ENCODE measurements at regions not wholly inside any gene's neighbourhood (a gene's known extent, or its start where the extent isn't known, plus 50 kb on each side); places are given as distances from the start of the nearest gene placed in this dataset.

DNA sequence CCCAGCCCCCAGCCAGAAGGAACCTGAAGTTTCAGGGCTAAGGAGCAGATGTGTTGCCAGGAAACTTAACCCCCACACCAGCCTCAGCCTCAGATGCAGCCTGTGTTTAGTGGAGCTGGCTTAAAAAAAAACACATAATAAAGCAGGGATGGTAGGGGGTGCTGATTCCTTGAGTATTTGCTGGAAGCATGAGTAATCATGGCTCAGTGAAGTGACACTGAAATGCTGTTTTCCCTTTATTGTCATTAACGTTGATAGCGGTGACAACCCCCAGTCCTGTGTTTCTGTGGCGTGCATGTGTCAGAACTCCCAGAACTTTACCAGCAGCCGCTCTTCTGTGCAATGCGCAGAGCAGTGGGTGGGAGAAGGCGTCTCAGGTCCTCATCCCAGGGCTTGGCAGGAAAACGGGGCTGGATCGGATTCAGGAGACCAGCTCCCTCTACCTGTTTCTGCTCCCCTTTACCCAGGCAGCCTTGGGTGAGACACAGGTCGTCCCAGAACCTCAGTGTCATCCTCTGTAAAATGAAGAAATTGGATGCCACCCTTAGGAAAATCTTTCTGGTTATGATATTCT, 1282.1 kb downstream of the TBC1D22A start:
- DNase-seq, result no peak

DNA sequence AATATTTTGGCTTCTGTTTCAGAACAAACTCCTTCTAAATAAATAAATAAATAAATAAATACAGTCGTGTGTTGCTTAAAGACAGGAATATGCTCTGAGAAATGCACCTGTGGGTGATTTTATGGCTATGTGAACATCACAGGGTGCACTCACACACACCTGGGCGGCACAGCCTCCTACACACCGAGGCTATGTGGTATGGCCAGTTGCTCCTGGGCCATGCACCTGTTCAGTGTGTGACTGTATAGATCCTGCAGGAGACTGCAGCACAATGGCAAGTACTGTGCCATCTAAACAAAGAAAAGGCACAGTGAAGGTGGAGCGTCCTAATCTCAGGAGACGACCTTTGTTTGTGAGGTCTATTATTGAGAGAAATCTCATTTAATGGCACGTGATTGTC, 1281.1 kb downstream of the TBC1D22A start:
- no peak for DNase-seq

DNA sequence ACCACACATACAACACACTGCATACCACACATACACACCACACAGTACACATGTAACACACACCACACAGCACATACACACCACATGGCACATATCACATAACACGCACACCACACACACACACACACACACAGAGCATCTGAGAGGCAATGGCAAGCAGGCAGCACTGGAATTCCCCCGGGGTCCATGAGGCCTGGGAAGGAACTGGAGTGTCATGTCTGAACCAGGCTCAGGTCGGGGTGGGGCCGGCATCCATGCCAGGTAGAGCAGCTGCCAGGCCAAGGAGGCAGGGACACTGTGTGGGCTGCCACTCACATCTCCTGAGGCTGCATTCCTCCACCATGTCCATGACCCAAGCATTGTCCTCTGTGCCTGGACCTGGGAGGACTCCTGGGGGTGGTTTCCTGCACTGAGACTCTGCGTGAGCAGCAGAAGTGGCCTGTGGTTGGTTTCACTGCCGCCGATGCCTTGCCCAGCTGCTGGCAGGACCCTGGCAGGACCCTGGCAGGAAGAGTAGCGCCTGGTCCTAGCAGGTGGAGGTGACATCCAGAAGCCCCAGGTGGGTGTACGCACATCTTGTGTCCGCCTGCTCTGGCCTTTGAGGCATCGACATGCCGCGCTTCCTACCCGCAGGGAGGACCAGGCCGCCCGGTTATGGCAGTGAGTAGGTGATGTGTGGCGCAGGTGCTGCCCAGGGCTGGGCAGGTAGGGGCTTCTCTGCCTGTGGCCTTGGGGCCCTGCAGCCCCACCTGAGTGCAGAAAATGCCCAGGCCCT, 1280.4 kb downstream of the TBC1D22A start:
- DNase-seq, result no peak

DNA sequence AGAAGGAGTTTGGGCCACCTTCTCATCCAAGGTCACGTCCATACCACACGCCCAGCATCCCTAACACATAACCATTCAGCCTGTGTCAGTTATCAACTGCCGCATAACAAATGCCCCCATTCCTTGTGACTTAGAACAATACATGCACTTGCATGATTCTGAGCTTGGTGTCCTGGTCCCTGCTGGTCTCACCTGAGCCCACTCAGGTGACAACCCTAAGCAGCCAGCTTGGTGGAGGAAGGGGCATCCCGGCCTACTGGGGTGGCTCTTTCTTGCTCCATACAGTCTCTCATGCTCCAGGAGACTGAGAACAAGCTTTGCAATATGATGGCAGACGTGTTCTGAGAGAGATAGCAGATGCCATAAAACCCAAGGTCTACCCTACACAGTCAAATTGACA, 1276.9 kb downstream of the TBC1D22A start:
- DNase-seq, result no peak

DNA sequence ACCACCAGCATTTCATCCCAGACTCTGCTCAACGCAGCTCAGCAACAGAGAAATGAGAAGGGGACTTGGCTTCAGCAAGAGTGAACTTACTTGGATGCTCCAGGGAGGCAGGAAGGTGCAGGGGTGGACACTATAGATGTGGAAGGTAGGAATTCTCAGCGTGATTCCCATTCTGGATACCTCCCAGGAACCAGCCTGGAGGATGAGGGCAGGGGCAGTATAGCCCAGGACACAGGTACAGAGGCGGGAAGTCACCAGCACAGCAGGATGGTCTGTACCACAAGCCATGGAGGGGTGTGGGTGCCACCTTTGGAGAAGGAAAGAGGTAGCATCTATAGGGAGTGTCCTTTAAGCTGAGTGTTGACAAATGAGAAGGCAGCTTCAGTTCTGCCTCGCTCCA, 1275.2 kb downstream of the TBC1D22A start:
- DNase-seq, result no peak

DNA sequence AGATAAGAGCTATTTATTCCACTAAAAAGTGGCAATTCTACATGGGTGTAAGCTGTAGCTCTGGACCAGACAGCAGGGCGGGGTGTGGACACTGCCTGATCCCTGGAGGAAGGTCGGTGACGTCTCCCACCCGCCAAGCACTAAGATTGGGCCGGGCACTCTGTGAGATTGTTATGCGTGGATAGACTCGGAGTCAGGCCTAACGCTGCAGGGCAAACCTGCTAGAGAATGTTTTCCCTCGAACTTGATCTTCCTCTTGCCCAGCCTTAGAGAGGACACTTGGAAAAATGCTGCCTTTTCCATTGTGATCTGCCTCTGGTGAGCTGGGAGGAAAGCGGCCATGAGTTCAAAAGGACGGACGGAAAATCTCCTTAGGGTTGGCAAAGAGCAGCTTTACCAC, 1273.4 kb downstream of the TBC1D22A start:
- DNase-seq, result no peak

DNA sequence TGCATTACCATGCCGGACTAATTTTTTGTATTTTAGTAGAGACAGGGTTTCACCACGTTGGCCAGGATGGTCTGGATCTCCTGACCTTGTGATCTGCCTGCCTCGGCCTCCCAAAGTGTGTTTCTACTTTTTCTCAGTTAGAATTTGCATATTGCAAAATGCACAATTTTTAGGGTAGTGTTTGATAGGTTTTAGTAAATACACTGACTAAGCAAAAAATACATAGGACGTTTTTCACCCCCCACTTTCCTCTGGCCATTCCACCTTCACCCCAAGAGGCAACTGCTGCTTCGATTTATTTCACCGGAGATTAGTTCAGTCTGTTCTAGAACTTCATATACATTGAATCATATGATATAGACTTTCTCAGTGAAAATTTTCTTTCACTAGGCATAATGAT, 1269.1 kb downstream of the TBC1D22A start:
- no peak for DNase-seq

DNA sequence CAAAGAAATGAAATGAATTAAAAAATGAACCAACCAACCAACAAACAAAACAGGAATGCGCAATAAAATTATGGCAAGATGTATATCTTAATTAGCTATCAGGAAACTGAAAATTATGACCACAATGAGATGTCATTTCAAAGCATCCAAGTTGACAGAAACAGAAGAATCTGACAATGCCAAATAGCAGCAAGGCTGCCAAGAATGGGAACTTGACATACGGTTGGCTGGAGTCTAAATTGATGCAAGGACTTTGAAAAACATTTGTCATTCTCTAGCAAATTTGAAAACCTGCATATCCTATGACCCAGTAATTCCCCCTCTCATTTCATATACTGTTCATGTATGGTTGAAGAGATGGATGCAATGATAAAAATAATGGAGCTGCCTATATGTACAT, 1262.6 kb downstream of the TBC1D22A start:
- DNase-seq, result no peak

DNA sequence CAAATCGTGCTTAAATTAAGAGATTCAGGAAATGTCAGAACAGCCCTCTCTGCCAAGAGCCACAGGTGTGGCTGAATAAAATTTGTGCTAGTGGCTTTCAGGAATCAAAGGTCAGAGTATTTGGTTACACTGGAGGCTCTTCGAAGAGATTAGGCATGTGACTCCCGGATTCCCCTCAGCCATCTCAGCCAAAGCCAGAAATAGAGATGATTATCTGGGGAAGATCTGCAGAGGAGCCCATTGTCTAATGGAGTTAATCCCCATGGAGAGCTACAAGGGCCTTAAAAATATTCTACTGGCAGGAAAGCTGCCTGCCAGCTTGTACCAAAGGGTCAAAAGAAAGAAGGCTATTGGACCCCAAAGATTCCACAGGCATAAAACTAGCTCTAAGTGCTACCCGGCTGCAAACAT, 1259.5 kb downstream of the TBC1D22A start:
- no peak for DNase-seq

DNA sequence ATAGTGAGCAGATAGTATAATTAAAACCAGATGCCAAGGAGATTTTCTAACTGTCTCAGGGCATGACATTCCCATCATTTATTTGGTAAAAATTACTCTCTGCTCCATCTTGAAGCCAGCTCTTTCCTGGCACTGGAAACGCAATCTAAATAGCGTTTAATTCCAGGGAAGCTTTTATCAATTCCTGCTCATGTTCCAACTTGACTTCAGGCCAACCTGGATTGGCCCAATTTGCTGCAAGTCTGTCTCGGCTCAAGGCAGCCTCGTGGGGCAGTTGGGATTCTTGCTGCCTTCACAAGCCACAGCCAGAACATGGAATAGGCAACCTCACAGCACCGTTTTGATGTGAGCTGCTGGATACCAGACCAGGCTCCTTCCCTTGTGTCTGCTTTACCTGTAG, 1255.9 kb downstream of the TBC1D22A start:
- DNase-seq, result no peak

DNA sequence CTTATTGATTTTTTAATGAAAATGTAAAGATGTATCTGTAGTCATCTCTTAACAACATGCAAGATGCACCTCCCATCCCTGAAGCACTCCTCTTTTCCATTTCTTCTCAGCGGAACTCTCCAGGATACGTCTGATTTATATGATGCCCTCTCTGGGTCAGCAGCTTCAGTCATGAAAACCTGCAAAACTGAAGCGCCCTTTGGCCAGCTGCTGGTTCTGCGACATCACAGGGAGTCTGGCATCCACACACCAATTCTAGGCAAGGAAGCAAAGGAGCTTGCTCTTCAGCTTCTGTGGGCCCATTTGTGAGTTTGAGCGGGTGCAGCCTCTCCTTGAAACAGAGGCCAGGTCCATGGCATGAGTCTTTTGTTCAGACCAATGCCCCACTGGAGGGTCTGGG, 1253.3 kb downstream of the TBC1D22A start:
- DNase-seq, result no peak

DNA sequence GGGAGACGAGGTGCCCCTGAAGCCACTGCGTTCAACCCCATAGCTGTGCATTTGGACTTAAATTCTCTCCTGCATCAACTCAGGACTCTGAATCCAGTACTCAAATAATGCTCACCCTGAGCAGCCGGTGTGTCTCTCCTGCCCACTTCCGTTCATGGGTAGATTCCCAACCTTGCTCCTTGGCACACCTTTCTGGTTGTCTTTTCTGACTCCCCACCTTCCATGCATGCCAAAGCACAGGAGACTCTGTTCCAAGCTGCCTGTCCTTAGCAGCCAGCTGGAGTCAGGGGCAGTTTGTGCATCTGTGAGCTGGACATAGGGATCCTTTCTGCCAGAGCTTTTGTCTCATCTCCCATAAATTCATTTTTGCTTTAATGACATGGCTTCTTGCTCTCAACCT, 1242.5 kb downstream of the TBC1D22A start:
- DNase-seq, result no peak

DNA sequence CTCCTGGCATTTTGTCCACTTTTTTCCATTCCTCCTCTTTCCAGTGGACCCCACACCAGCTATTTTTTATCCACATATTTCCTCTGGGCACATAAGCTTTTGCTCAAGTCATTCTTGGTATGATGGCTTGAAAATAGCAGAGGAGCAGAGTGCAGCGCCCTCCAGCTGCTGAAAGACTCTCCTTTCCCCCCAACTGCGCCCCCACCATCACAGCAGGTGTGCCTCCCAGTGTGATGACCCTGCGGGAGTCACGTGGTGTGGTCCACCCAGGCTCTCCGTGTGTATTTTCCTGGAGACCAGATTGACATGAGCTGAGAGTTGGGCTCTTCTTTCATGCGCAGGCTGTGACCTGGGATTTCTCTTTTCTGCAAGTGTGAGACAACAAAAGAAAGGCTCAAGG, 1241.6 kb downstream of the TBC1D22A start:
- DNase-seq, result no peak

DNA sequence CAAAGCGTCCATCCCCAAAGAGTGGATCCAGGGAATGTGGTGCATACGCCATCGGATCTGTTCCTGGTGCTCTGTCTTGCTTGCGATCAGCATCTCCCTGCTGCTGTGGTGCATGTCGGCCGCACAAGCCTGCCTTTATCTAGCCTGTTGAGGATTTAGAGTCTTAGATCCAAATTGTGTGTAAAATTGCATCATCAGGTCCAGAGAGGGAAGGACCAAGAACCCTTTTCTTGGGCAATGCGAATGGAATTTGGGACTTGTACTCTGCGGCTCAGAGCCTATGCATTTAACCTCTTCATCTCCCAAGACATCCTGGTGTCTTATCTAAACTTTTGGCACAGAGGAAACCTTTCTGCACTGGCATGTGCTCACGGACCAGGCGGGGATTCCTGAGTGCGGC, 1238.7 kb downstream of the TBC1D22A start:
- no peak for DNase-seq

DNA sequence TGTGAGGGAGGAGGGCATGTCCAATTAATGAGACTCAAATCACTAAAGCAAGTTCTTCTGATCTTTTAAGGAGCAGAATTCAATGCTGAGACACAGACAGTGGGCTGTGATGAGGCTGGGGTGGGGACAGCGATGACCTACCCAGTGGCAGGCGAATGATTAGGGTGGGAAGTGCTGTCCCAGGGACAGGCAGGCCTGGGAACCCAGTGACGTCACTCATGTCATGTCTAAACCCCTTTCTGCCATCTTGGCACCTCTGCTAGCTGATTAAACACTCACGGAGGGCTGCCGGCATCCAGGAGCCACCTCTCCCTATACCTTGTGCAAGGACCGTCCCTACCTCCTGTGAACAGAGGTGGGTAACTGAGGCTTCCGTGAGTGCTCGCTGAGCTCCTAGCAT, 1235.2 kb downstream of the TBC1D22A start:
- DNase-seq, result no peak

DNA sequence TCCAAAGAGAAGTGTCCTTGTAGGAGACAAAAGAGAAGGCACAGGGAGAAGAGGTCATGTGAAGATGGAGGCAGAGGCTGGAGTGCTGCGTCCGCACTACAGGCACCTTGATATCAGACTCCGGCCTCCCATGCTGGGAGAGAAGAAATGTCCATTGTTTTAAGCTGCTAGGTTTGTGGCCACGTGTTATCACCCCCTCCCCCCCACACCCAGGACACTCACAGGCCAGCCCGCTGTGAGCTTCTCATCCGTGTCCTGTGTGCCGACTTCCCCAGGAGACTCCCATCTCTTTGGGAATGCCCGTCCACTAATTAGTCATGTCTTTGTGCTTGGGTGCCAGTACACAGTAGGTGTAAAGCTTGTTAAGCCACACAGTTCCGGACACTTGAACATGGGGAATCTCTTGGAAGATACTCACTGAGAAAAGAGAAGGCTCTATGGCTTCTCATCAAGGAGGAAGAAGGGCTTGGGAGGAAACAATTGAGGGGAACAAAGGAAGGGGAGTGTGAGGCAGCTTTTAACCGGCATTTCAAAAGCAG, 1234.7 kb downstream of the TBC1D22A start:
- DNase-seq, result no peak

DNA sequence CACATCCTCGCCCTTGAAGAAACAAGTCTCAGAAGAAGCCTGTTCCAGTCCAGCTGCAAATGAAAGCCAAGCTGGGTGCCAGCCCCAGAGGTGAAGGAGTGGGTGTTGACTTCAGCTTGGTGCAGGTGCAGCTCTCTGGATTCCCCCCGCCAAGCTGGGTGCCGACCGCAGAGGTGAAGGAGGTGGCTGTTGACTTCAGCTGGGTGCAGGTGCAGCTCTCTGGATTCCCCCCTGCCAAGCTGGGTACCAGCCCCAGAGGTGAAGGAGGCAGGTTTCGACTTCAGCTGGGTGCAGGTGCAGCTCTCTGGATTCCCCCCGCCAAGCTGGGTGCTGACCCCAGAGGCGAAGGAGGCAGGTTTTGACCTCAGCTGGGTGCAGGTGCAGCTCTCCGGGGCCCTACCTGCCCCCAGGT, 1234.0 kb downstream of the TBC1D22A start:
- no peak for DNase-seq

DNA sequence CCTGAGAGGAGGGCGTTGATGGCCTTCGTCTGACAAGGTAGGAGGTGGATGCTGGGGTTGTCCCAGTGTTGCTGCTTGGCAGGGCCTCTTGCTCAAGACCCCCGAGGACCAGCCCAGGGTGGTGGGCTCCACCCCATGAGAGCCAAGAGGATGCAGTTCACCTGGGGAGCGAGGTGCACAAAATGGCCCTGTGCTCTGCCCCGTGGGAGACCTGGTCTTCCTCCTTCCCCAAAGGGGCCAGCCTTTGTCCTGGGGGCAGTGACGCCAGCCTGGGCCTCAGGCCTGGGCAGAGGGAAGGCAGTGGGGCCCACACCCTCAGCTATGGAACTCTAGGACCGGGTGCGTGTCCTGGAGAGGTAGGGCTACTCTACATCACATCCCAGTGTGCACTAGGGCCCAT, 1233.3 kb downstream of the TBC1D22A start:
- no peak for DNase-seq

DNA sequence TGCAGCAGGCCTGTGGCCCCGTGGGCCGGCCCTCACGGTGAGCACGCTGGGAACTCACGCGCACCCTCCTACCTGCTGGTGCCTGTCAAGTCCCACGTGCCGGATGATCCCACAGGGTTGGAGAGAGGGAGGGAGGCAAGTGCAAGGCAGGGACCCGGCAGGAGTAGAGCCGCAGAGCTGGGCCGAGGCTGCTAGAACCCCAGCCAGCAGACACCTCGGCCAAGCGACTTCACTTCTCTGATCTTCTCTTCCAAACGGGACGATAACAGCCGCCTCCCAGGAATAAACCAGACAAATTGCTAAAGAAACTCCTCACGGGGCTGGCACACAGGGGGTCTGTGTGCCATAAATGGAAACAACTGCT, 1232.8 kb downstream of the TBC1D22A start:
- DNase-seq, result no peak

DNA sequence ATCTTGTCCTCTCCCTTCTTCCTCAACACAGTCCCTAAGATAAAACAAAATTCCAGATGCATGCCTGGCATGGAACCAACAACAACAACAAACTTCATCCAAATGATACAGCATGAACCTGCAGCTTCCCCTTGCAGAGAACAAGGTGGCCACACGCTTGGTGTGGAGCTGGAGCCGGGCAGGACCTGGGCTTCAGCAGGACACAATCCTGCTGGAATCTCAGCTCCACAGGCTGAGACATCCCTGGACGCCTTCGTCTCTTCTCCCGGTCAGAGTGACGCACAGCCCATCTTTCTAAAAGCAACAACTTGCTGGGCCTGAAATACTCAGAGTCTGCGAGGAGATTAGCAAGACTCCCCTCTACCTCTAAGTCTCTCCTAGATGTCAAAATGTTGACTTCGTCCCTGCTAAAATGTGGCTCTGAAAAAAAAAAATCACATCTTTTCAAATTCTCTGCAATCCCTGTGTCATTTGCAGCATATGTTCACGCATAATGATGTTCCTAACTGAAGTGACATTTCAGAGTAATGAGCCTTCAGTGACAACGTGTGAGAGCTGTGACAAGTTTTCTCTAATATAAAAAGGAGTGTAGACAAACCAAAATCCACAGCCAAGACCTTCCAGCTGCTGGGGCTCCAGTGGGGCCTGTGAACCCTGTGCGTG, 1232.3 kb downstream of the TBC1D22A start:
- DNase-seq, result no peak

DNA sequence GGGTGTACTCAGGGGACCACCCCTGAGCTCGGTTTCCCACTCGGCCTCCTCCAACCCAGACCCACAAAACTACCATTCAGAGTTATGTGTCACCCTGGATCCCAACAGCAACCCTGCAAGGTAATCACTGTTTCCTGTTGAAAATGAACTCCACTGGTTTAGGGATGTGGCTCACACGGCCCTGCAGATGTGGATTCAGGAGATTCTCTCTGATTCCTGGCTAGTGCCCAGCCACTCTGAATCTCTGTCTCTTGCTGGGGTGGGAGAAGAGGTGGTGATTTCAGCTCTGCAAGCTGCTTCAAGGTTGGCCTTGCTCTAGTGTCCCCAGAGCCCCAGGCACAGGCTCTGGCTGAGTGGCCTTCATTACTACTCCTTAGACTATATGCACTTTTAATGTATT, 1231.6 kb downstream of the TBC1D22A start:
- DNase-seq, result no peak

DNA sequence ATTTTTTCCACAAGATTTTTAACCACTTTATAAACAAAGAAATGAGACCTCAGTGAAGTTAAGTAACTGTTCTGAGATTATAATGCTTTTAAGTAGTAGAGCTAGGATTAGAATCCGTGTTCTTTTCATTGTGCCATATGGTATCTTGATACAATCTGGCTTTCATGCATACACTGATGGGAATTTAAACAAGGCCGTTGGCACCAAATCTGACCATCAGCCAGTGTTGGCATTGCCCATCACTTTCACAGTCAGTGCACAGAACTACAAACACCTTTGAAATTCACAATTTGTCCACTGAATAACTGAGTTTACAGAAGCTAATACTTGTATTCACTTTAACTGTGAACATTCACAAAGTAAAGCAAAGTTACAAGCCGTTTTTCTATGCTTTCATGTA, 1228.0 kb downstream of the TBC1D22A start:
- no peak for DNase-seq

DNA sequence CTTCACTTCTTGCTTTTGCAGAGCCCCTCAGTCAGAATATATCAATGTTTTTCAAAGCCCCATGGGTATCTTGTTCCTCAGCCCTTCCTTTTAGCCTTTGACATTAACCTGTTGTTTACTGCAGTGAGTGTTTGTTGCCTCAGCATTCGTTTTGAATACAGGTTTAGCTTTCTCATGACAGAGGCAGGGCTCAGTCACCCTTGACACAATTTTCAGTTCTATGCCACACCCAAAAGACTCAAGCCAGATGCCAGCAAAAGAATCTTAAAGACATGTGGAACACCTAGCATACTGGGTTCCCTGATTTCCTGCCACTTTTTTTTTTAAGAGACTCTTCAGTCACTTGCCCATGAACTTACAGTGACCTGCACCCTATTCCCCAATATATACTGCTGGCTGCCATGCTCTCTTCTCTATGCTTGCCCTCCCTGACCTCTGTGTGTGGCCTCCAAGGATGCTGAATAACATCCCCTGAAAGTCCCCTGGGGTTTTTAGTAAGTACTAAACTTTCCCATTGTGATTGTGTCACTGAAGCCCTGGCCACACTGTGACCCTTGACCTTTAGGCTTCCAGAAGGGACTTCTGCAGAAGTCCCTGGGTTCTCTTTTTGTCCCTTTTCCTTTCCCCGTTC, 1225.5 kb downstream of the TBC1D22A start:
- no peak for DNase-seq

DNA sequence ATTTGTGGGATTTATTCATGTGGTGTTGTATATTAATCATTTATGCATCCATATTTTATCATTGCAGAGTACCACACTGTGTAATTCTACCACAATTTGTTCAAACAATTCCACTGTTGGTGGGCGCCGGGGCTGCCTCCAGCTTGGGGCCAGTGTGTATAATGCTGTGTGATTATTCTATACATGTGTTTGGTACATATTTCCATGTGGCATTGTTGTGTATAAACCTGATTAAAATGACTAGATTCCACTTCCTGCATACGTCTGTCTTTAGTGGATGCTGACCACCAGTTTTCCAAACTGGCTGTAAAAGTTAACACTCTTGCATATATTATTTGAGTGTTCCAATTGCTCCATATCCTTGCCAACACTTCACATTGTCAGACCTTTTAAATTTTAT, 1213.8 kb downstream of the TBC1D22A start:
- no peak for DNase-seq

Data from EL (cell line).